Lower leg skin (tissue), 4 donors: ENCODE measurements at regions not wholly inside any gene's neighbourhood (a gene's known extent, or its start where the extent isn't known, plus 50 kb on each side); places are given as distances from the start of the nearest gene placed in this dataset.

Experiments used
- DNase-seq, 2 donors: peaks; one replicate each; pipeline ENCODE4 v3.0.0-alpha.2; 2019; ENCODE audit warnings: low spot score in 2 of 2
- H3K4me3 ChIP-seq: fragments of 200-600 bp; sonication (generic); 2 replicates; pipeline ENCODE4 v1.5.1; 2017; ENCODE audit warnings: mild to moderate bottlenecking, low read depth; ENCODE audit not compliant: poor library complexity, severe bottlenecking
- CTCF ChIP-seq, 3 donors: fragments of 450-650 bp; IDR thresholded peaks; one replicate each; pipeline ENCODE4 v1.5.1; 2016; ENCODE audit warnings: antibody characterized with exemption in 3 of 3, mild to moderate bottlenecking in 3 of 3, moderate library complexity in 2 of 3
- POLR2A ChIP-seq, 2 donors: fragments of 450-650 bp; IDR thresholded peaks; one replicate each; pipeline ENCODE4 v1.6.1; 2016 to 2017; ENCODE audit warnings: antibody characterized with exemption in 2 of 2, mild to moderate bottlenecking in 1 of 2, moderate library complexity in 1 of 2
- WGBS, 2 donors: methylation state at CpG; one replicate each; pipeline ENCODE4 v1.1.5; 2018; 5-methylcytosine and 5-hydroxymethylcytosine counted together
- intact Hi-C: fragments of 100-400 bp; cut with DNase I; formaldehyde crosslinking; loops from one replicate; pipeline ENCODE4 v1.15.0; 2023; ENCODE audit warnings: low total_unique reads

GRCh38 chr5:9841516-9842170, 211.5 kb upstream of the TAS2R1 start:
- intact Hi-C loops: no loop called here
- no peak for DNase-seq
- H3K4me3 ChIP-seq: no peak overlapping the region
- 80 to 87% methylated on average over 2 of the region's 2 CpGs for WGBS, 2 donors
- TF ChIP-seq POLR2A (IDR thresholded peaks at IDR 0.05): no peak

GRCh38 chr5:9838916-9839315, 208.8 kb upstream of the TAS2R1 start:
- intact Hi-C loops: no loop called here
- DNase-seq: no peak
- no peak overlapping the region for H3K4me3 ChIP-seq
- TF ChIP-seq CTCF (IDR thresholded peaks at IDR 0.05): no peak
- WGBS, 2 donors: 56 to 59% methylated on average over 7 of the region's 7 CpGs

GRCh38 chr5:9834871-9835770, 205.0 kb upstream of the TAS2R1 start:
- DNase-seq: no peak
- no peak overlapping the region for H3K4me3 ChIP-seq
- no peak for TF ChIP-seq POLR2A (IDR thresholded peaks at IDR 0.05)
- TF ChIP-seq CTCF (IDR thresholded peaks at IDR 0.05): no peak
- intact Hi-C loops: no loop called here
- WGBS, 2 donors: 29 to 34% methylated on average over 8 to 9 of the region's 9 CpGs

- 81 to 82% methylated on average over 5 to 6 of the region's 6 CpGs for WGBS, 2 donors
- no peak overlapping the region for H3K4me3 ChIP-seq
- intact Hi-C loops: no loop called here
- DNase-seq: no peak
- TF ChIP-seq POLR2A (IDR thresholded peaks at IDR 0.05): no peak
- no peak for TF ChIP-seq CTCF (IDR thresholded peaks at IDR 0.05)
These were observed 203.7 kb upstream of the TAS2R1 start for GRCh38 chr5:9833871-9834270.

- no peak for TF ChIP-seq CTCF (IDR thresholded peaks at IDR 0.05)
- no peak for TF ChIP-seq POLR2A (IDR thresholded peaks at IDR 0.05)
- no peak overlapping the region for H3K4me3 ChIP-seq
- intact Hi-C loops: no loop called here
- DNase-seq: no peak
- WGBS, 2 donors: 64 to 69% methylated on average over 5 of the region's 5 CpGs
These were observed 202.8 kb upstream of the TAS2R1 start for GRCh38 chr5:9832921-9833320.

- TF ChIP-seq CTCF (IDR thresholded peaks at IDR 0.05): no peak
- no peak for TF ChIP-seq POLR2A (IDR thresholded peaks at IDR 0.05)
- 87 to 90% methylated on average over 6 of the region's 6 CpGs for WGBS, 2 donors
- intact Hi-C loops: no loop called here
- no peak for DNase-seq
- no peak overlapping the region for H3K4me3 ChIP-seq
These were observed 201.7 kb upstream of the TAS2R1 start for GRCh38 chr5:9831823-9832222.
